Liver (tissue), 8 donors: ENCODE measurements at regions not wholly inside any gene's neighbourhood (a gene's known extent, or its start where the extent isn't known, plus 50 kb on each side); places are given as distances from the start of the nearest gene placed in this dataset.

ENCODE experiments used
- DNase-seq: peaks from one replicate; pipeline ENCODE4 v3.0.0-alpha.2; 2017; ENCODE audit warnings: low spot score
- H3K27ac ChIP-seq, 2 donors: one replicate each; pipeline ENCODE4 v1.7.0; 2013; ENCODE audit warnings: inconsistent platforms in 2 of 2, low read length in 2 of 2, control low read depth in 1 of 2, low read depth in 1 of 2, mild to moderate bottlenecking in 1 of 2
- H3K27me3 ChIP-seq, 4 donors: one replicate each; pipeline versions ENCODE4 v1.6.1 to v1.7.0; 2013; ENCODE audit warnings: low read length in 3 of 4, inconsistent platforms in 1 of 4, mild to moderate bottlenecking in 1 of 4, moderate library complexity in 1 of 4; ENCODE audit not compliant: control insufficient read depth in 4 of 4, insufficient read depth in 4 of 4
- H3K36me3 ChIP-seq, 4 donors: one replicate each; pipeline versions ENCODE4 v1.6.1 to v1.7.0; 2013; ENCODE audit warnings: low read length in 3 of 4, mild to moderate bottlenecking in 3 of 4, low read depth in 1 of 4, moderate library complexity in 1 of 4; ENCODE audit not compliant: control insufficient read depth in 4 of 4, insufficient read depth in 3 of 4
- H3K4me1 ChIP-seq, 4 donors: one replicate each; pipeline versions ENCODE4 v1.6.1 to v1.7.0; 2013; ENCODE audit warnings: low read length in 3 of 4, mild to moderate bottlenecking in 3 of 4, moderate library complexity in 1 of 4; ENCODE audit not compliant: control insufficient read depth in 4 of 4, insufficient read depth in 4 of 4
- H3K4me3 ChIP-seq, 3 donors: one replicate each; pipeline versions ENCODE4 v1.6.1 to v1.7.0; 2013; ENCODE audit warnings: low read length in 3 of 3, control low read depth in 1 of 3, low read depth in 1 of 3, mild to moderate bottlenecking in 1 of 3
- H3K9ac ChIP-seq, 2 donors: one replicate each; pipeline ENCODE4 v1.7.0; 2013; ENCODE audit warnings: low read length in 2 of 2, mild to moderate bottlenecking in 2 of 2, moderate library complexity in 2 of 2, control low read depth in 1 of 2, low read depth in 1 of 2
- H3K9me3 ChIP-seq, 4 donors: one replicate each; pipeline versions ENCODE4 v1.6.1 to v1.7.0; 2013; ENCODE audit warnings: low read length in 3 of 4; ENCODE audit not compliant: control insufficient read depth in 4 of 4
- FOXA1 ChIP-seq: IDR thresholded peaks from 2 replicates; pipeline ENCODE4 v1.6.1; 2016; ENCODE audit warnings: antibody characterized with exemption
- GABPA ChIP-seq, 2 donors: IDR thresholded peaks in 1 of 2; conservative IDR thresholded peaks in 1 of 2; 2 replicates each; pipeline ENCODE4 v1.6.1; 2016; ENCODE audit warnings: antibody characterized with exemption in 2 of 2, mild to moderate bottlenecking in 1 of 2, moderate library complexity in 1 of 2
- HNF4A ChIP-seq, 2 donors: conservative IDR thresholded peaks; 2 replicates each; pipeline ENCODE4 v1.6.1; 2016; ENCODE audit warnings: antibody characterized with exemption in 2 of 2, mild to moderate bottlenecking in 2 of 2
- HNF4G ChIP-seq: IDR thresholded peaks from 2 replicates; pipeline ENCODE4 v1.6.1; 2016; ENCODE audit warnings: antibody characterized with exemption
- JUND ChIP-seq, 2 donors: IDR thresholded peaks; 2 replicates each; pipeline ENCODE4 v1.6.1; 2016; ENCODE audit warnings: antibody characterized with exemption in 2 of 2
- MAX ChIP-seq: IDR thresholded peaks from 2 replicates; pipeline ENCODE4 v1.6.1; 2016; ENCODE audit warnings: antibody characterized with exemption
- NR2F2 ChIP-seq: IDR thresholded peaks from 2 replicates; pipeline ENCODE4 v1.6.1; 2016; ENCODE audit warnings: antibody characterized with exemption
- RAD21 ChIP-seq, 2 donors: IDR thresholded peaks; 2 replicates each; pipeline ENCODE4 v1.6.1; 2016; ENCODE audit warnings: antibody characterized with exemption in 2 of 2, mild to moderate bottlenecking in 2 of 2
- REST ChIP-seq: IDR thresholded peaks from 2 replicates; pipeline ENCODE4 v1.6.1; 2016; ENCODE audit warnings: antibody characterized with exemption, mild to moderate bottlenecking
- RXRA ChIP-seq, 2 donors: IDR thresholded peaks; 2 replicates each; pipeline ENCODE4 v1.6.1; 2017 to 2018; ENCODE audit warnings: antibody characterized with exemption in 2 of 2, mild to moderate bottlenecking in 1 of 2
- TAF1 ChIP-seq: conservative IDR thresholded peaks from 2 replicates; pipeline ENCODE4 v1.6.1; 2016; ENCODE audit warnings: antibody characterized with exemption, mild to moderate bottlenecking
- WGBS: extraction: QIAGEN DNeasy Blood & Tissue Kit; methylation state at CpG from one replicate; pipeline ENCODE4 v1.1.7; 2013; 5-methylcytosine and 5-hydroxymethylcytosine counted together
- TF ChIP-seq, protein P1 (sequence below): IDR thresholded peaks from 2 replicates; pipeline ENCODE4 v1.6.1; 2016; ENCODE audit warnings: antibody characterized with exemption
- TF ChIP-seq, protein P2 (sequence below): IDR thresholded peaks from 2 replicates; pipeline ENCODE4 v1.6.1; 2016; ENCODE audit warnings: antibody characterized with exemption
- TF ChIP-seq, protein P3 (sequence below): fragments of 150-350 bp; IDR thresholded peaks from 2 replicates; pipeline ENCODE4 v1.5.1; 2017; ENCODE audit warnings: improper control_type of control experiment, low read depth, low read length; ENCODE audit not compliant: missing input control
- donor health status: healthy.
- donor health status: healthy.
- donor health status: healthy.
- donor health status: healthy.
- donor health status: healthy.

- no peak for DNase-seq
- peak overlapping the region in 1 of 3 donors; percentile 18 for H3K4me3 ChIP-seq
Measured at GRCh38 chr4:81622028-81622427, 150.3 kb upstream of the RASGEF1B start.

GRCh38 chr4:81621490-81621889, 149.8 kb upstream of the RASGEF1B start:
- 41% methylated on average over 2 of the region's 2 CpGs for WGBS
- Histone ChIP-seq H3K4me3 (no peak overlapping the region), H3K36me3 (no peaks in the 10 kb centered on the region), H3K4me1 (peaks cover 7 to 52% (median 39%) of the 10 kb centered on the region in 4 donors), H3K9me3 (no peaks in the 10 kb centered on the region), H3K27ac (peak overlapping the region; percentile 60 to 77), H3K27me3 (no peaks in the 10 kb centered on the region), H3K9ac (peak overlapping the region in 1 of 2 donors; percentile 57)
- TF ChIP-seq MAX (no peak), NR2F2 (no peak), RAD21 (IDR thresholded peaks at IDR 0.05) (no peak), GABPA (IDR thresholded peaks at IDR 0.05 in 1 of 2, conservative IDR thresholded peaks at IDR 0.05 in 1 of 2) (no peak), RXRA (IDR thresholded peaks at IDR 0.05) (no peak), FOXA1 (no peak), JUND (IDR thresholded peaks at IDR 0.05) (no peak), HNF4G (no peak), TAF1 (no peak), HNF4A (conservative IDR thresholded peaks at IDR 0.05) (no peak)
- TF ChIP-seq, protein P1, sequence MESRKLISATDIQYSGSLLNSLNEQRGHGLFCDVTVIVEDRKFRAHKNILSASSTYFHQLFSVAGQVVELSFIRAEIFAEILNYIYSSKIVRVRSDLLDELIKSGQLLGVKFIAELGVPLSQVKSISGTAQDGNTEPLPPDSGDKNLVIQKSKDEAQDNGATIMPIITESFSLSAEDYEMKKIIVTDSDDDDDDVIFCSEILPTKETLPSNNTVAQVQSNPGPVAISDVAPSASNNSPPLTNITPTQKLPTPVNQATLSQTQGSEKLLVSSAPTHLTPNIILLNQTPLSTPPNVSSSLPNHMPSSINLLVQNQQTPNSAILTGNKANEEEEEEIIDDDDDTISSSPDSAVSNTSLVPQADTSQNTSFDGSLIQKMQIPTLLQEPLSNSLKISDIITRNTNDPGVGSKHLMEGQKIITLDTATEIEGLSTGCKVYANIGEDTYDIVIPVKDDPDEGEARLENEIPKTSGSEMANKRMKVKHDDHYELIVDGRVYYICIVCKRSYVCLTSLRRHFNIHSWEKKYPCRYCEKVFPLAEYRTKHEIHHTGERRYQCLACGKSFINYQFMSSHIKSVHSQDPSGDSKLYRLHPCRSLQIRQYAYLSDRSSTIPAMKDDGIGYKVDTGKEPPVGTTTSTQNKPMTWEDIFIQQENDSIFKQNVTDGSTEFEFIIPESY: no peak
- TF ChIP-seq, protein P2, sequence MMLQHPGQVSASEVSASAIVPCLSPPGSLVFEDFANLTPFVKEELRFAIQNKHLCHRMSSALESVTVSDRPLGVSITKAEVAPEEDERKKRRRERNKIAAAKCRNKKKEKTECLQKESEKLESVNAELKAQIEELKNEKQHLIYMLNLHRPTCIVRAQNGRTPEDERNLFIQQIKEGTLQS: no peak
- no peak for DNase-seq

More at GRCh38 chr4:81622028-81622427, 150.3 kb upstream of the RASGEF1B start:
- Histone ChIP-seq H3K27ac (peak overlapping the region; percentile 60 to 77), H3K27me3 (no peaks in the 10 kb centered on the region), H3K9ac (peak overlapping the region; percentile 10 to 90), H3K9me3 (no peaks in the 10 kb centered on the region), H3K4me1 (peaks cover 7 to 55% (median 39%) of the 10 kb centered on the region in 4 donors), H3K36me3 (no peaks in the 10 kb centered on the region)
- WGBS: 28% methylated on average over 3 of the region's 3 CpGs
- TF ChIP-seq MAX: no peak
- no peak for TF ChIP-seq HNF4G

GRCh38 chr4:81620442-81620841, 148.7 kb upstream of the RASGEF1B start:
- Histone ChIP-seq H3K4me3 (no peak overlapping the region), H3K27me3 (no peaks in the 10 kb centered on the region), H3K27ac (no peak overlapping the region), H3K4me1 (peaks cover 4 to 42% (median 29%) of the 10 kb centered on the region in 4 donors), H3K36me3 (no peaks in the 10 kb centered on the region), H3K9me3 (no peaks in the 10 kb centered on the region), H3K9ac (no peak overlapping the region)
- TF ChIP-seq MAX (no peak), REST (no peak), GABPA (IDR thresholded peaks at IDR 0.05 in 1 of 2, conservative IDR thresholded peaks at IDR 0.05 in 1 of 2) (no peak), NR2F2 (no peak), FOXA1 (no peak)
- TF ChIP-seq, protein P3, sequence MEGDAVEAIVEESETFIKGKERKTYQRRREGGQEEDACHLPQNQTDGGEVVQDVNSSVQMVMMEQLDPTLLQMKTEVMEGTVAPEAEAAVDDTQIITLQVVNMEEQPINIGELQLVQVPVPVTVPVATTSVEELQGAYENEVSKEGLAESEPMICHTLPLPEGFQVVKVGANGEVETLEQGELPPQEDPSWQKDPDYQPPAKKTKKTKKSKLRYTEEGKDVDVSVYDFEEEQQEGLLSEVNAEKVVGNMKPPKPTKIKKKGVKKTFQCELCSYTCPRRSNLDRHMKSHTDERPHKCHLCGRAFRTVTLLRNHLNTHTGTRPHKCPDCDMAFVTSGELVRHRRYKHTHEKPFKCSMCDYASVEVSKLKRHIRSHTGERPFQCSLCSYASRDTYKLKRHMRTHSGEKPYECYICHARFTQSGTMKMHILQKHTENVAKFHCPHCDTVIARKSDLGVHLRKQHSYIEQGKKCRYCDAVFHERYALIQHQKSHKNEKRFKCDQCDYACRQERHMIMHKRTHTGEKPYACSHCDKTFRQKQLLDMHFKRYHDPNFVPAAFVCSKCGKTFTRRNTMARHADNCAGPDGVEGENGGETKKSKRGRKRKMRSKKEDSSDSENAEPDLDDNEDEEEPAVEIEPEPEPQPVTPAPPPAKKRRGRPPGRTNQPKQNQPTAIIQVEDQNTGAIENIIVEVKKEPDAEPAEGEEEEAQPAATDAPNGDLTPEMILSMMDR: no peak
- no peak for DNase-seq
- 64% methylated on average over 1 of the region's 1 CpG for WGBS
